Psoas muscle (tissue), 7 donors: ENCODE measurements at regions not wholly inside any gene's neighbourhood (a gene's known extent, or its start where the extent isn't known, plus 50 kb on each side); places are given as distances from the start of the nearest gene placed in this dataset.
"Not testable (repeated sequence)": the region's sequence is repeated elsewhere in the genome, so short reads cannot be mapped to it uniquely, and the experiment has no call there.

Experiments
- ATAC-seq, 4 donors: fragments of 200-7000 bp; cut with Tn5 transposase; one replicate each; pipeline ENCODE4 v1.9.1; 2020; ENCODE audit warnings: moderate library complexity in 3 of 4, mild to moderate bottlenecking in 2 of 4
- DNase-seq, 2 donors: peaks; one replicate each; pipeline ENCODE4 v3.0.0-alpha.2; 2020
- H3K27ac ChIP-seq: fragments of 200-600 bp; one replicate; pipeline ENCODE4 v1.8.0; 2022
- H3K27me3 ChIP-seq, 3 donors: fragments of 200-600 bp in 1 of 3; one replicate each; pipeline versions ENCODE4 v1.6.1 to v1.8.0; 2013 to 2022; ENCODE audit warnings: low read length in 2 of 3, mild to moderate bottlenecking in 2 of 3, moderate library complexity in 1 of 3; ENCODE audit not compliant: insufficient read depth in 3 of 3
- H3K36me3 ChIP-seq, 2 donors: fragments of 200-600 bp in 1 of 2; one replicate each; pipeline versions ENCODE4 v1.6.1 to v1.8.0; 2013 to 2022; ENCODE audit warnings: low read depth in 1 of 2, mild to moderate bottlenecking in 1 of 2, moderate library complexity in 1 of 2; ENCODE audit not compliant: insufficient read depth in 1 of 2
- H3K4me1 ChIP-seq: fragments of 200-600 bp; one replicate; pipeline ENCODE4 v1.8.0; 2022
- H3K4me3 ChIP-seq: fragments of 200-600 bp; one replicate; pipeline ENCODE4 v1.8.0; 2022; ENCODE audit warnings: mild to moderate bottlenecking
- H3K9me3 ChIP-seq: fragments of 200-600 bp; one replicate; pipeline ENCODE4 v1.8.0; 2022
- CTCF ChIP-seq: fragments of 200-600 bp; IDR thresholded peaks from one replicate; pipeline ENCODE4 v1.8.0; 2022; ENCODE audit warnings: antibody characterized with exemption
- WGBS, 3 donors: extraction: QIAGEN DNeasy Blood & Tissue Kit; methylation state at CpG; one replicate each; pipeline versions ENCODE4 v1.1.6 to v1.1.7; 2013; 5-methylcytosine and 5-hydroxymethylcytosine counted together
- intact Hi-C, 2 donors: fragments of 100-400 bp; cut with DNase I; formaldehyde crosslinking; loops; one replicate each; pipeline versions ENCODE4 v1.11.0 to v1.14.2; 2022
- donor health status: healthy with polysubstance abuse.
- donor health status: DM: no; HTN: no; CAD: no; lungs with moderate emphysema.
- donor health status: Bipolar disorder and iron deficiency.
- donor health status: healthy.
- donor health status: DM: yes; HTN: yes; CAD: no.
- donor health status: DM: no; HTN: no; CAD: no.
- donor health status: DM: yes; HTN: yes; CAD: no.

DNA sequence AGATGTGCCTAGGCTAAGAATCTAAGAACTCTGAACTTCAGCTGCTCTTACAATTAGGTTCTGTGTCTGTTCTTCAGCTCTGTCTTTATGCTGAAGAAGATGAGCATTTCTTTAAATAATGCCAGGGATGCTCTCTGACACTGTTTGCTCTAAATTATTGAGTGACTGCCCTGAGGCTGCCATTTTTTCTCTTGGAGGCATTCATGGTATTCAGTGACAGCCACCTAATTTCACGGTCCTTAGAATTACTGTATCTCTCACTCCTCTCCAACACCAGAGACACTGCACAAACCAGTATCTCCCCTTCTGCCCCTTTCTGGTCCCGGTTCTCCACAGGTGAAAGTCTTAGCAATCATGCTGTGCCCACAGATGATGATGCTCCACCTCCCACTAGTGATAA is 123.6 kb upstream of the MPHOSPH6 start:
- H3K27ac ChIP-seq: no peak overlapping the region
- 78 to 81% (median 79%) methylated on average over 2 of the region's 2 CpGs for WGBS, 3 donors
- no peak for TF ChIP-seq CTCF
- ATAC-seq (no peak), DNase-seq (no peak)
- H3K9me3 ChIP-seq: no peaks in the 10 kb centered on the region
- no peaks in the 10 kb centered on the region for H3K27me3 ChIP-seq
- H3K4me1 ChIP-seq: no peaks in the 10 kb centered on the region
- no peak overlapping the region for H3K4me3 ChIP-seq
- no peaks in the 10 kb centered on the region for H3K36me3 ChIP-seq
- intact Hi-C loops: no loop called here

GRCh38 chr16:82287937-82288336 is 117.9 kb upstream of the MPHOSPH6 start:
- no peak for TF ChIP-seq CTCF
- Histone ChIP-seq H3K4me3 (no peak overlapping the region), H3K27me3 (no peaks in the 10 kb centered on the region), H3K36me3 (no peaks in the 10 kb centered on the region), H3K4me1 (no peaks in the 10 kb centered on the region), H3K27ac (no peak overlapping the region), H3K9me3 (no peaks in the 10 kb centered on the region)
- DNase-seq (no peak), ATAC-seq (no peak)
- intact Hi-C loops: no loop called here
- 73 to 85% (median 77%) methylated on average over 3 of the region's 3 CpGs for WGBS, 3 donors

DNA sequence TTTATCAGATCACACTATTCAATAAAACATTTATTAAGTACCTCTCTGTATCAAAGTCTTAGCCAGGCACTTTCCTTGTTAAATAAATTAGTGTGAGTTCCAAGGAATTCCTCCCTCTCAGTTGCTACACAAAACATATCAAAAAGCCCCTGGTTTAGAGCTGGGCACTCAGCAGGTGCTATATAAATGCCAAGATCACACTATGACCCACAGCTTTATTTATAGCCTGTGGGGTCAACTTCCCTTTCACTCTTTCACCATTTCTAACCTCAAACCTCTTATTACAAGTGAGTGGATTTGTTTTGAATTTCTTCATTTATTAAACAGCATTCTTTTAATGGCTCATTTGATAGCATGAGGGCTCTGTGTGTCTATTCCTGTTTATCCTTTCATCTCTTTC is 112.6 kb upstream of the MPHOSPH6 start:
- no peaks in the 10 kb centered on the region for H3K9me3 ChIP-seq
- no peak for TF ChIP-seq CTCF
- H3K27ac ChIP-seq: no peak overlapping the region
- no peaks in the 10 kb centered on the region for H3K36me3 ChIP-seq
- peaks cover 10% of the 10 kb centered on the region for H3K4me1 ChIP-seq
- DNase-seq (no peak), ATAC-seq (no peak)
- no peaks in the 10 kb centered on the region for H3K27me3 ChIP-seq
- no peak overlapping the region for H3K4me3 ChIP-seq
- intact Hi-C loops: no loop called here

GRCh38 chr16:82281544-82281943 is 111.5 kb upstream of the MPHOSPH6 start:
- DNase-seq (no peak), ATAC-seq (peak in 2 of 4 donors; percentile 34 to 50)
- Histone ChIP-seq H3K4me3 (no peak overlapping the region), H3K4me1 (peaks cover 10% of the 10 kb centered on the region), H3K9me3 (no peaks in the 10 kb centered on the region), H3K36me3 (no peaks in the 10 kb centered on the region), H3K27ac (no peak overlapping the region), H3K27me3 (no peaks in the 10 kb centered on the region)
- intact Hi-C loops: no loop called here
- TF ChIP-seq CTCF: no peak
- 33 to 46% (median 34%) methylated on average over 2 of the region's 2 CpGs for WGBS, 3 donors

- Histone ChIP-seq H3K27ac (no peak overlapping the region), H3K4me3 (no peak overlapping the region), H3K27me3 (no peaks in the 10 kb centered on the region), H3K4me1 (peaks cover 10% of the 10 kb centered on the region), H3K36me3 (no peaks in the 10 kb centered on the region), H3K9me3 (no peaks in the 10 kb centered on the region)
- intact Hi-C loops: no loop called here
- ATAC-seq (no peak), DNase-seq (no peak)
- 42 to 57% (median 54%) methylated on average over 1 of the region's 1 CpG for WGBS, 3 donors
- no peak for TF ChIP-seq CTCF
Observed at GRCh38 chr16:82280867-82281266, 110.8 kb upstream of the MPHOSPH6 start.

GRCh38 chr16:82275349-82275748 is 105.3 kb upstream of the MPHOSPH6 start:
- H3K36me3 ChIP-seq, H3K27me3 ChIP-seq, H3K9me3 ChIP-seq, H3K4me3 ChIP-seq, H3K4me1 ChIP-seq, intact Hi-C loops, H3K27ac ChIP-seq, DNase-seq, ATAC-seq: not testable (repeated sequence)
- 88 to 96% (median 93%) methylated on average over 3 of the region's 3 CpGs for WGBS, 3 donors
